ENCODE measurements at regions not wholly inside any gene's neighbourhood (a gene's known extent, or its start where the extent isn't known, plus 50 kb on each side); places are given as distances from the start of the nearest gene placed in this dataset.
A peak's percentile ranks its signal among the peaks of the same experiment; 100 is the strongest.

DNA sequence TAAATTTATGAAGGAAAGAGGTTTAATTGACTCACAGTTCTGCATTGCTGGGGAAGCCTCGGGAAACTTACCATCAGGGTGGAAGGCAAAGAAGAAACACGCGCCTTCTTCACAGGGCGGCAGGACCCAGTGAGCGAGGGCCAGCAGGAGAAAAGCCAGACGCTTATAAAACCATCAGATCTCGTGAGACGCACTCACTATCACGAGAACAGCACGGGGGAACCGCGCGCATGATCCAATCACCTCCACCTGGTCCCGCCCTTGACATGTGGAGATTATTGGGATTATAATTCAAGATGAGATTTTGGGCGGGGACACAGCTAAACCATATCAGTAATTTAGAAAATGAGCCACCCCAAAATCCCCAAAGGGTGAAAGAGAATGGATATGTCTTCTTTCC lies 187.1 kb downstream of the RAP2A start:
- Histone ChIP-seq H3K4me2 (no peak overlapping the region), H3K27me3 (no peaks in the 10 kb centered on the region), H3K4me1 (ENCODE audit: insufficient read depth) (no peaks in the 10 kb centered on the region), H3K9me2 (replicated peaks; ENCODE audit: insufficient read depth) (no peaks in the 10 kb centered on the region), H3K36me3 (replicated peaks; ENCODE audit: insufficient read depth, low read depth) (no peaks in the 10 kb centered on the region), H3K79me2 (no peaks in the 10 kb centered on the region), H3K4me3 (no peak overlapping the region), H3K9me3 (ENCODE audit: low read depth) (no peaks in the 10 kb centered on the region), H2AFZ (no peak overlapping the region), H4K20me1 (ENCODE audit: insufficient read depth, poor library complexity, severe bottlenecking) (no peaks in the 10 kb centered on the region), H3K27ac (no peak overlapping the region)
- WGBS (ENCODE audit: low lambda C conversion rate, missing lambda C conversion rate) = 85% methylated on average over 15 of the region's 15 CpGs
- DNase-seq (ENCODE audit: low spot score) = no peak
- TF ChIP-seq, protein P1, sequence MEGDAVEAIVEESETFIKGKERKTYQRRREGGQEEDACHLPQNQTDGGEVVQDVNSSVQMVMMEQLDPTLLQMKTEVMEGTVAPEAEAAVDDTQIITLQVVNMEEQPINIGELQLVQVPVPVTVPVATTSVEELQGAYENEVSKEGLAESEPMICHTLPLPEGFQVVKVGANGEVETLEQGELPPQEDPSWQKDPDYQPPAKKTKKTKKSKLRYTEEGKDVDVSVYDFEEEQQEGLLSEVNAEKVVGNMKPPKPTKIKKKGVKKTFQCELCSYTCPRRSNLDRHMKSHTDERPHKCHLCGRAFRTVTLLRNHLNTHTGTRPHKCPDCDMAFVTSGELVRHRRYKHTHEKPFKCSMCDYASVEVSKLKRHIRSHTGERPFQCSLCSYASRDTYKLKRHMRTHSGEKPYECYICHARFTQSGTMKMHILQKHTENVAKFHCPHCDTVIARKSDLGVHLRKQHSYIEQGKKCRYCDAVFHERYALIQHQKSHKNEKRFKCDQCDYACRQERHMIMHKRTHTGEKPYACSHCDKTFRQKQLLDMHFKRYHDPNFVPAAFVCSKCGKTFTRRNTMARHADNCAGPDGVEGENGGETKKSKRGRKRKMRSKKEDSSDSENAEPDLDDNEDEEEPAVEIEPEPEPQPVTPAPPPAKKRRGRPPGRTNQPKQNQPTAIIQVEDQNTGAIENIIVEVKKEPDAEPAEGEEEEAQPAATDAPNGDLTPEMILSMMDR (IDR thresholded peaks at IDR 0.05; ENCODE audit: poor library complexity) = no peak
- TF ChIP-seq EZH2phosphoT487 (IDR thresholded peaks at IDR 0.05; ENCODE audit: low read depth, severe bottlenecking, unreplicated experiment) (no peak), EZH2 (IDR thresholded peaks at IDR 0.05; ENCODE audit: borderline replicate concordance) (no peak)

DNA sequence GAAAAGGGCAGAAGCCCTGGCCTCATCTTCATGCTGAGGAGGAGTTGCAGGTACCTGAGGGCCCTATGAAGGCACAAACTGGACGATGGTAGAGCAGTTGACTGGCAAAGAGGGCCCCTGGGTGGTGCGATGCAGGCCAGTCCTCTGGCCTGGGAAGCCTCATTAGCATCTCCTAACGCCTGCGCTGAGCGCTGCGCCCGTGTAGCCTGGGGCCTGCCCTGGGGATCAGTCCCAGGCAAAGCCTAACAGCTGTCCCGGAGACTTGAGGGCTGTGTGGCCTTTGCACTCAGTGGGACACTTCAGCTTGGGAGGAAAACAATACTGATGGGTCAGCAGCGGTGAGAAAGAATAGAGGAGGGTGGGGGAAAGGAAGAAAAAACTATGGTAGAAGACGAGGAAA lies 187.7 kb downstream of the RAP2A start:
- H3K27ac ChIP-seq = no peak overlapping the region
- TF ChIP-seq EZH2phosphoT487 (IDR thresholded peaks at IDR 0.05; ENCODE audit: low read depth, severe bottlenecking, unreplicated experiment) = no peak
- TF ChIP-seq EZH2 (IDR thresholded peaks at IDR 0.05; ENCODE audit: borderline replicate concordance) = no peak
- WGBS (ENCODE audit: low lambda C conversion rate, missing lambda C conversion rate) = 65% methylated on average over 10 of the region's 10 CpGs
- no peak overlapping the region for H3K4me2 ChIP-seq
- no peak overlapping the region for H3K4me3 ChIP-seq
- H3K27me3 ChIP-seq = no peaks in the 10 kb centered on the region
- H3K79me2 ChIP-seq = no peaks in the 10 kb centered on the region
- no peak overlapping the region for H2AFZ ChIP-seq
- no peaks in the 10 kb centered on the region for H4K20me1 ChIP-seq (ENCODE audit: insufficient read depth, poor library complexity, severe bottlenecking)
- H3K36me3 ChIP-seq (replicated peaks; ENCODE audit: insufficient read depth, low read depth) = no peaks in the 10 kb centered on the region
- no peaks in the 10 kb centered on the region for H3K9me3 ChIP-seq (ENCODE audit: low read depth)
- DNase-seq (ENCODE audit: low spot score) = no peak
- no peaks in the 10 kb centered on the region for H3K9me2 ChIP-seq (replicated peaks; ENCODE audit: insufficient read depth)
- H3K4me1 ChIP-seq (ENCODE audit: insufficient read depth) = no peaks in the 10 kb centered on the region

DNA sequence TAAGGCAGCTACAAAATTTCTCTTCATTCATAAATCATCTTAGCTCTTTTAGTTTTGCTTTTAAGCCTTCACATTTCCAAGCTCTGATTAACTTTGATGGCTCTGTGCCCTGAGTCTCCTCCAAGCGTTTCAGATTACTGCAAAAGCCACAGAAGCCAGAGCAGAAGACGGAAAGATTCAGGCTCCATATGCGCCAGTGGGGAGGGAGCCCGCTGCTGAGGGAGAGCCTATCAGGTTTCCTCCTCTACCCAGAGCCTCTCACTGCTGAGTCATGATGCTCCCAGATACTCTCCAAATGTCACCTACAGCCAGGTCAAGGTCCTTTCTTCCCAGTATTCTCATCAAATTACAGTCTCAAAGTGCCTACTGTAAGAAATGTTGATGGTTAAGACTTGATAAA lies 193.6 kb downstream of the RAP2A start:
- no peaks in the 10 kb centered on the region for H3K36me3 ChIP-seq (replicated peaks; ENCODE audit: insufficient read depth, low read depth)
- H4K20me1 ChIP-seq (ENCODE audit: insufficient read depth, poor library complexity, severe bottlenecking) = no peaks in the 10 kb centered on the region
- H3K79me2 ChIP-seq = no peaks in the 10 kb centered on the region
- H3K4me2 ChIP-seq = peak overlapping the region; percentile 22
- H3K9me2 ChIP-seq (replicated peaks; ENCODE audit: insufficient read depth) = no peaks in the 10 kb centered on the region
- H3K27me3 ChIP-seq = no peaks in the 10 kb centered on the region
- H3K9me3 ChIP-seq (ENCODE audit: low read depth) = no peaks in the 10 kb centered on the region
- no peak overlapping the region for H3K4me3 ChIP-seq
- WGBS (ENCODE audit: low lambda C conversion rate, missing lambda C conversion rate) = 41% methylated on average over 4 of the region's 4 CpGs
- no peak overlapping the region for H2AFZ ChIP-seq
- no peaks in the 10 kb centered on the region for H3K4me1 ChIP-seq (ENCODE audit: insufficient read depth)
- TF ChIP-seq EZH2 (IDR thresholded peaks at IDR 0.05; ENCODE audit: borderline replicate concordance) (no peak), EZH2phosphoT487 (IDR thresholded peaks at IDR 0.05; ENCODE audit: low read depth, severe bottlenecking, unreplicated experiment) (no peak)
- TF ChIP-seq, protein P1 (IDR thresholded peaks at IDR 0.05; ENCODE audit: poor library complexity) = no peak
- no peak overlapping the region for H3K27ac ChIP-seq
- peak; percentile 63 for DNase-seq (ENCODE audit: low spot score)

DNA sequence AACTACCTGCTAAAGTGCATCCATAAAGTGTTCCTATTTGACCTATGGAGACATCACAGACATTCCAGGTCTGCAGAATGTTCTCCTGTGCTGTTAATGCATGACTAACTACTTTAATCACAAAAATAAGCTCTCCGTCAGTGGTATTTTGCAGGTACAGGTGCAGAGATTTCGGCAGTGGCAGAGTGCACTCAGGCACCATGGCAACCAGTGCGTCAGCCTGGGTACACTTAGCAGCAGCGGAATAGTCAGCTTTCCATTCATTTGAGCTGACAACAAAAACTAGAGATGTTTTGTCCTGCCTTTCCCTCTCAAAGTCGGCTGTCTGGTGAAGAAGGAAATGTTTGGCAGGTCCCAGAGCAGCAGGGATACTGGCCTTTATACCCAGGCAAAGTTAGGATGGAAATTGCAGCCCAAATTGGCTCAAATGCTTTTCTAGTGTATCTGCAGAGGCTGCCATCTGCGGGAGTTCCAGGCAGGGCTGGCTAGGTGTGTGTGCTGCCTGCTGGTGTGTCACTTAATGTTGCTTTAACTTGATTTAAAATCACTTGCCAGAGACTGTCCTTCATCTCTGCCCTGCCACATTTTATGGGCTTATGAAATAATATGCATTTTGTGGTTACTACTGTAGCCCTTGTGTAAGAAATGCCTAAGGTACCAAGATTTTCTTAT lies 195.8 kb downstream of the RAP2A start:
- no peaks in the 10 kb centered on the region for H3K4me1 ChIP-seq (ENCODE audit: insufficient read depth)
- DNase-seq (ENCODE audit: low spot score) = no peak
- H3K27me3 ChIP-seq = no peaks in the 10 kb centered on the region
- no peak for TF ChIP-seq EZH2 (IDR thresholded peaks at IDR 0.05; ENCODE audit: borderline replicate concordance)
- TF ChIP-seq, protein P1 (IDR thresholded peaks at IDR 0.05; ENCODE audit: poor library complexity) = no peak
- TF ChIP-seq EZH2phosphoT487 (IDR thresholded peaks at IDR 0.05; ENCODE audit: low read depth, severe bottlenecking, unreplicated experiment) = no peak
- H3K9me3 ChIP-seq (ENCODE audit: low read depth) = no peaks in the 10 kb centered on the region
- H3K4me2 ChIP-seq = no peak overlapping the region
- no peaks in the 10 kb centered on the region for H3K79me2 ChIP-seq
- no peaks in the 10 kb centered on the region for H4K20me1 ChIP-seq (ENCODE audit: insufficient read depth, poor library complexity, severe bottlenecking)
- no peak overlapping the region for H3K27ac ChIP-seq
- H3K4me3 ChIP-seq = no peak overlapping the region
- WGBS (ENCODE audit: low lambda C conversion rate, missing lambda C conversion rate) = 52% methylated on average over 6 of the region's 6 CpGs
- no peaks in the 10 kb centered on the region for H3K36me3 ChIP-seq (replicated peaks; ENCODE audit: insufficient read depth, low read depth)
- no peak overlapping the region for H2AFZ ChIP-seq
- H3K9me2 ChIP-seq (replicated peaks; ENCODE audit: insufficient read depth) = no peaks in the 10 kb centered on the region

All from hepatocyte (in vitro differentiated cells).